SKM-1 treated with dmso at 0.1 percent for 144 hours (cell line): ENCODE measurements at regions not wholly inside any gene's neighbourhood (a gene's known extent, or its start where the extent isn't known, plus 50 kb on each side); places are given as distances from the start of the nearest gene placed in this dataset.
"Not testable (repeated sequence)": the region's sequence is repeated elsewhere in the genome, so short reads cannot be mapped to it uniquely, and the experiment has no call there.

Experiments used
- DNase-seq: peaks from one replicate; lab custom pipeline; 2025; ENCODE audit not compliant: unreplicated experiment; lab: John Stamatoyannopoulos, UW

DNA sequence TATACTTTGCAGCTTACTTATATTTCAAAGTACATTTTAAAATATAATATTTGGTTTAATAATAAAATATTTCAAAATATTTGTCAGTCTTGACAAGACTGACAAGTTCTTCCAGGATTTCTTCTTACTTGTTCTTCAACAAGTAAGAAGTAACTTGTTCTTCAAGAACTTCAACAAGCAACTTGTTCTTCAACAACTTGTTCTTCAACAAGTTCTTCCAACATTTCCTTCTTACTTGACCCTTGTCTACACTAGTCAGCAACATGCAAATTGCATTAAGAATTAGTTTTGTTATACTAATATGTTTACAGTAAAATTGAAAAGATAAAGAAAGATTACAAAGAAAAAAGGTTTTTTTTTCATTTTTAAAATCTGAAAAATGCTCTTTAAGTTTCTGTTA, 731.7 kb downstream of the NSUN3 start:
- DNase-seq, result no peak

DNA sequence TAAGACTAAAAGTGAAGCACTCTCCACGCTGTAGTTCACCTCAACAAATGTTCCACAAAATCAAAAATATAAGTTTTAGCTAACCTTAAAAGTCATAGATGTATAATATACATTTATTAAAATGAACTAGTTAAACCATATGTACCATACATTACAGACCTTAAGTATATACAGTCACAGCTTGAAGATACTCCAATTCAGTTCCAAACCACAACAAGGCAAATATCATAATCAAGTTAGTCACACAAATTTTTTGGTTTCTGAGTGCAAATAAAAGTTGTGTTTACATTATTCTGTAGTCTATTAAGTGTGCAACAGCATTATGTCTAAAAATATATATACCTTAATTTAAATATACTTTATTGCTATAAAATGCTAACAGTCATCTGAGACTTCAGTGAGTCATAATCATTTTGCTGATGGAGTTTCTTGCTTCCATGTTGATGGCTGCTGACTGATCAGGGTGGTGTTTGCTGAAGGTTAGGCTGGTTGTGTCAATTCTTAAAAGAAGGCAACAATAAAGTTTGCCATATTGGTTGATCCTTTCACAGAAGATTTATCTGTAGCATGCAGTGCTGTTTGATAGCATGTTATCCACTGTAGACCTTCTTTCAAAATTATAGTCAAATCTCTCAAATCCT, 736.7 kb downstream of the NSUN3 start:
- no peak for DNase-seq

DNA sequence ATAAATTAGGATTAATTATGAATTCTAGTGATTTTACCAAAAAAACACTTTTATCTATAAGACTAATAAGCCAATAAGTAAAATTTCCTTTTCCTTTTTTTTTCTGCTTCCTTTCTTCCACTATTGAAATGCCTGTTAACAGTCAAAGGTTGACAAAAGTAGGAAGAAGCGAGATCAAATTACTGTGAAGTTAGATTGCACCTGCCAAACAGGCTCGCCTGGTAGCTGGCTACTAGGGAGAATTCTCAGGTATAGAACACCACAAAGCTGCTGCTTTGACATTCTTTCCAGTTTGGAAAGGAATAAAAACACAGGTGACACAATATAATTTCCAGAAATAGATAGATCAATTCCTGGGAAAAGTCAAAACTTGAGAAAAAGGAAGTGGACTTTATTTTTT, 749.0 kb downstream of the NSUN3 start:
- DNase-seq, result no peak

DNA sequence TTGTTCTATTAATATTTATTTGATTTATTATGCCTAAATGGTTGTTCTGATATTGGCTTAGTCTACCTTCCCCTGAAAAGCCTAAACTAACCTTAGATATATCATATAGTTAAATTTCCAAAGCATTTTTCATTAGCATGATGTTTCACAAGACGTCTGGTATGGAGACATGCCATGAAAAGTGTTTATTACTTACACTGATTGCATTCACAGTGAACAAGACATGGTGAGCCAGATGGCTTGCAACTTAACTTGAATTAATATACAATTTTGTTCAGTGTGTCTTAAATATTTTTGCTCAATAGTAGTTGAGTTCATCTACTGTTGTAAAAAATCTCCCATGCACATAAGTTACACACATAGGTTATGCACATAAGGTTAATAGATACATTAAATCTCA, 758.4 kb downstream of the NSUN3 start:
- DNase-seq, result no peak

DNA sequence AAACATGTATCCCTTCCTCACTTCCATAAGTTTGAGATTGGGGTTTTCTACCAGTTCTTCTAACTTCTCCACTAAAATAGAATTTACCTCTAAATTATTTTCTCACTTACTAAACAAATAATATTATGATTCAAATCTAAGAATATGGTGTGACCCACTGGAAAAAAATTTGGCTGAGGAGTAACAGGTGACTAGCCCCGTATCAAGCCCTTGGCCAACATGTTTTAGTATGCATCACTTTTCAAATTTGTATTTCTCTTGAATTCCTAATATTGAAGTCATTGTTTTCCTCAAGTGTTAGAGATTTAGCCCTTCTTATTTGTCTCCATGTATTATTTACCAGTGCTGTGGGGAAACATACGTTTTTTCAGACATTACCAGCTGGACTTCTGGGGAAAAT, 759.4 kb downstream of the NSUN3 start:
- DNase-seq, result no peak

DNA sequence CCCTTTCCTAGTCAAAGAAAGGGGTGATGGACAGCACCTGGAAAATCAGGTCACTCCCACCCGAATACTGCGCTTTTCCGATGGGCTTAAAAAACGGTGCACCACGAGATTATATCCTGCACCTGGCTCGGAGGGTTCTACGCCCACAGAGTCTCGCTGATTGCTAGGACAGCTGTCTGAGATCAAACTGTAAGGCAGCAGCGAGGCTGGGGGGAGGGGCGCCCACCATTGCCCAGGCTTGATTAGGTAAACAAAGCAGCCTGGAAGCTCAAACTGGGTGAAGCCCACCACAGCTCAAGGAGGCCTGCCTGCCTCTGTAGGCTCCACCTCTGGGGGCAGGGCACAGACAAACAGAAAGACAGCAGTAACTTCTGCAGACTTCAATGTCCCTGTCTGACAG, 783.4 kb downstream of the NSUN3 start:
- DNase-seq, result not testable (repeated sequence)

DNA sequence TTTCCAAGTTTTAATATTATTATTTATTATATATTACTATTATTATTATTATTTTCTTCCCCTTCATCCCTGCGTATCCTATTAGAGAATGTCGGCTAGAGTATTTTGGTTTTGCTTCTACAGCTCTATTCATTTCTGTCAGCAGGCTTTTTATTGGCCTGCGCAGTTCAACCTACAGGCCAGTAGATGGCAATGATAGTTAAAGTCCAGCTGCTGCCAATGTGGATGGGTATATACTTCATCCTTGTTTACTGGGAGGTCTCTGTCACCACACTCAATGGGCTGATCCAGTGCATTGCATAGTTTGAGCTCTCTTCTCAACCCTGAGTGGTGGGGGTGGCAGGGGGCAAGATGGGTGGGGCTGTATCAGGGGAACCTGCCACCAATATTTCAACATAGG, 799.8 kb downstream of the NSUN3 start:
- DNase-seq, result peak; percentile 27

DNA sequence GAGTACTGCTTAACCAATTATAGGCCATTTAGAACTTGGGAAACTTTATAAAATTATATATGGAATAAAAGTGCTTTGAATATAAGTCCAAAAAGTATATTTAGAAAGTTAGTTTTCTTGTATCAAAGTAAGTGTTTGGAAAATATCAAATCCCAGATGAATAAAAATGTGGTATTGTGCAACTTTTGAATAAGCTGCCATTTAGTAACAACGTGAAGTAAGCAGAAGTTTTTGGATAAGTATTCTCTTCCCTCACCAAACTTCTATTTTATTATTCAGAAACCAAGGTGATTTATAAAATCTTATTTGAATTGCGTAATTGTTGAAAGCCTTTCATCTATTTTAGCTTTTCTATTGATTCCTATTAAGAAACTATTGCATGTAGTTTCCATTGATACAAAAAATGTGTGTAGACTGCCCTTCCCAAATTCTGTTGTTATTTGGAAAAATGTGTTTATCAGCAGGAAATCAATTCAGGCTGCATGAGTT, 806.2 kb downstream of the NSUN3 start:
- DNase-seq, result no peak

DNA sequence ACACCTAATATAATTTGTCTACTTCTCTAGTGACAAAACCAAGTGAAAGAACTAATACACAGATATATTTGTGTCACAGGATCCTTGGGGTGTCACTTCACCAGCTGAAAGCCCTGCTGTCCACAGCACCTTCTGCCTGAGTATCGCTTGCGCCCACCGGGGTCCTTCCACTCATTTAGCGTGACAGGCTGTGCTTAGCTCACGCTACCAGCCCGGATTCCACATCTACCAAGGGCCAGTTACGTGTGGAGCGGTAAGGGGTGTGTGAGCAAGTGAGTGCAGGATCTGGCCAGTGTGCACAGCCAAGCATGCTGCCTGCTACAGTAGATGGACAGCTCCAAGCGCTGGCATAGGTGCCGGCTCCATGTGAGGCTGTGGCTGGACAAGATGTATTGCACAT, 810.9 kb downstream of the NSUN3 start:
- DNase-seq, result no peak

DNA sequence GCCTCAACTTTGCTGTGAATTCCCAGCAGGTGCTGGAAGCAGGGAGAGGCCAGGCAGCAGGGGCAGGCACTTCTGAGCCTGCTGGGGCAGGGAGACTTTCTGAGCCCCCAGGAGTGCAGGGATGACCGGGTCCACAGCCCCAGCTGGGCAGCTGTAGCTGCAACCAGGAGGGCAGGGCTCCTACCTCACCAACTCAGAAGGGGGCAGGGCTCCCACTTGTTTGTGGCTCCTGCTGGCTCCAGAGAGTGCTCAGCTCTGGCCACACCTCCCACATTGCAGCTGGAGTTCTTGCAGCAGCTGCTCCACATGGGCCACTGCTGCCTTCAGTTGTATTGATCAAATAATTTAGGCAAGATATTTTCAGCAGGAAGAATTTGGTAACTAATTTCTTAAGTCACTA, 812.3 kb downstream of the NSUN3 start:
- DNase-seq, result no peak

DNA sequence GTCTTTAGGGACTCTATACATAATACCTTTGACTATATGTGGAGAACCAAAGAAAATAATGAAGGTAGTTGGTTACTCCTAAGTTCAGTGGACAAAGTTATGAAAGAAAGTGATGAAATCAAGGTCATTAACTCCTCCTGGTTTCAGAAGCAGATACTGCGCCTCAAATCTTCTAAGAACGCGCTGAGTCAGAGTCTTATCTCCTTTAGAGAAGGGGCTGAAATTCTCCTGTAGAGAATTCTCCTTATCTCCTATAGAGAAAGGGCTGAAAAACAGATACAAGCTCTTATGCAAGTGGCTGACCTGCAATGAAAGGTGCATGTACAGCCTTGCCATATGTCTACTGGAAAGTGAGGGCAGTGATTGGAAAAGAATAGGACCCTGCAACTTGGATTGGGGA, 824.2 kb downstream of the NSUN3 start:
- DNase-seq, result no peak

DNA sequence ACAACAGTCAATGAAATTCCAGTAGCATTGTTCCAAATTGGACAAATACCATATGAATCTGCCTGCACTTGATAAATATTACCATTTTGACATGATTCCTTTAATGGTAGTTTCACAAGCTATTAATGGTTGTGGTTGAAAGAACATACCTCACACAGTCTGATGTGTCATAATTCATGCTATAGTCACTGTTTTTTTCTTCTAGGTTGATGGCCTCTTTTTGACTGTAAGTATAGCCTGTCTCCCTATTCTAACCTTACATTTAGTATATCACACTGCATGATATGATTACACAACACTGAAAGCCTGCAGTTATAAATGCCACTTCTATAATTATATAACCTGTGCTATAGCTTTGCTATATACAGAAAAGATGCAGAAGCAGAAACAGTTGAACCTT, 834.1 kb downstream of the NSUN3 start:
- DNase-seq, result no peak

DNA sequence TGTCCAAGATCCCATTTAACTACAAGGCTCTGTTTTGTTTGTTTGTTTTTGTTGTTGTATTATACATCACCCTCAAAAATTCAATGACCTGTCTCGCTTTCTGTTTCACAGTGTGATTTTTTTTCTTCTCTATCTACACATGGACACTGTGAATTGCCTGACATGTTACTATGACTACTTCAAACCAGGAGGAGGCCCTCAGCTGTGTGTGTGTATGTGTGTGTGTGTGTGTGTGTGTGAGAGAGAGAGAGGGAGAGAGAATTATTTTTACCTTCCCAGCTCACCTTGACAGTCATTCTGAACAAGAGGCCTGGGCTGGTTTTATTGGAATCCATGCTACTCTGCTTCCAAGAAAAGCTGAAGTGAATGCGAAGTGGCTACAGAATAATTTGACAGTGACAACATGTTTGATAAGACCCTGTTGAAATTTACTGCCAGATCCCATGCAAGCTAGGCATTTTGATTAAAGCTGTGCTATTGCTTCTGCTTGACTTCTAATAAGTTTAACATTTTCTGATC, 841.4 kb downstream of the NSUN3 start:
- no peak for DNase-seq

DNA sequence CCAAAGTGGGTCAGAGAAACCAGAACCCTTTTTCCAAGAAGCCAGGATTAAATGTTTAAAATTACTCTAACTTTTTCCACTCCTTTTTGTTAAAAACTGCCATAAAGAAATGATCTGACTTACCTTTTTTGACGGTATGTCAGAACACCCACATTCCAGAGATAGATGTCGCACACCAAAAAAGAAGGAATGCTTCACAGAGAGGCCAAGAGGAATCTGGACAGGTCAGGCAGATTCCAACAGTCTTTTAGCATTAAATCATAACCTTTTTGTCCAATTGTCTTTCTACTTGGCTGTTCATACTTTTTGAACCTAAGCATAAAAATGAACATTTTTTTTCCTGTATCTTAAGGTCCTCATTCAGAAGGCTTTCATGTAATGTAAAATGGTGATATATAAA, 846.9 kb downstream of the NSUN3 start:
- no peak for DNase-seq

DNA sequence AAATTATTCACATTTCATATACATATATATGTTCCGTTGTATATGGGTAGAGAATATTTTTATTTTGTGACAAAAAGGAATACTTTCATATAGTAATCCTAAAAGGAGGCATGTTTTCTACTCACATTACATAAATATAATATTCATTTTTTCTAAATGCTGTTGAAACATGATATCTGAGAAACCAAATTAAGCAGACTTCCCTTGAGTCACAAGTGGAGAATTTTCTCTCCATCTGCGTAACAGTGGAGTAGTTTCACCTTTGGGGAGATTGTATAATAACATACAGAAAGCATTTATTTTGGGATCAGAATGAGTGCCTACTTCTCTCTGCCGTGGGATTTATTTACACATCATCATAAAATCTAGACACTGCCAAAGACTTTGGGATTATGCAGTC, 849.8 kb downstream of the NSUN3 start:
- no peak for DNase-seq

DNA sequence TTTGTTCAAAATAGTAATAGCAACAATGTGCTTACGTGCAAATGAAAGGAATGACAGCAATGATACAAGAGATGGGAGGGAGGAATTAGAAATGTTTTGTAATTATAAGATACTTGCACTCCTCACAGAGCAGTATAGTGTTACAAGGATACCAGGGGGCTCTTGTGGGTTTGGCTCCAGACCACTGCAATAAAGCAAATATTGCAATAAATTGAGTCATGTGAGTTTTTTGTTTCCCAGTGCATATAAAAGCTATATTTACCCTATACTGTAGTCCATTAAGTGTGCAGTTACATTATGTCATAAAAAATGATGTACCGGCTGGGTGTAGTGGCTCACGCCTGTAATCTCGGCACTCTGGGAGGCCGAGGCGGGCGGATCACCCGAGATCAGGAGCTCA, 864.3 kb downstream of the NSUN3 start:
- no peak for DNase-seq

DNA sequence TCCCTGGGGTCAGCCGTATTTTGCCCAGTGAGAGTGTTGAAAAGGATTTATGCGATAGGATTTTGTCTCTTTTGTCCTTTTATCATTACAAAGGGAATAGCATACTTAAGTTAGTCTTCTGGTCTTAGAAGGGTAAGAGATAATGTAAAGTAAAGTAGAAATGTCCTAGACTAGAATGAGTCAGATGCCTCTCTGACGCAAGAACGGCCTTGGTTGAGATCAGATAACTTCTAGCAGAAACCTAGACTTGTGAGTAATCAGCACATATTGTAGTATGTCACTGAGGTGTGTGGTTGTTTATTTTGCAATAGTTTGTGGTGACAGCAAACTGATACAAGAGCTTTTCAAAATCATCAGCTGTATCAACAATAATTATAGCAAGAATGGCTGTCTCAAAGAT, 866.1 kb downstream of the NSUN3 start:
- peak; percentile 82 for DNase-seq

DNA sequence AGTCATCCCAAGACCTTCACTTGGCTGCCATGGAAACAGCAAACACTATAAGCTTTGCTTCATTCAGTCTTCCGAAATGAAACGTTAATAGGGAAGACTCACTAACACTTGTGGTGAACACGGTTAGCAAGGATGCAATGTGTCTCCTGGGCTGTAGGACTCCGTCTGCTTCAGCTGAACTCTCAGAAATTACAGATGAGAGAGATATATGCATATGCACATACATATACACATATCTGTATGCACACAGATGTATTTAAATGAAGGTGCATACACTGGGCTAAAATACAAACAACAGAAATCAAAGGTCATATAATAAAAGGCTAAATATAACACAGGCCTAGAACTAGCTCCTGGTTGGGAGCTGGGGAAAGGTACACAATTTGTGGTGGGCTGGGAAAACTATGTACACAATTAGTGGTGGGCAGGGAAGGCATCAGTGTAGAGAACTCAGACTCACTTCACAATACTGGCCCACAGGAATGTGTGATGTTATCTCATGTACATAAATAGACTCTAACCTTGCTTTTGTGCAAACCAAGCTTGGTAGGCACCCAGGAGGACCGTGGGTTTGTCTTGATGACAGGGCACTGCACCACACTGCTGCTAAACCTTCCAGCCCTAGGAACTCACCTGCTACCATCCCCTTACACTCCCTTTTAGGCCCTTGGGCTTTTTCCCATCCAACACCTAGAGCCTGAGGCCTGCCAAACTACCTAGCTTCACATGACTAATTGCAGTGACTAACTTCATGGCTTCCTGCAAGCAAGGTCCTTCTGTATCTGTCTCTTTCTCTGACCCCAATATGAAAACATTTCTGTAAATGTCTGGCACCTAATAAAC, 873.1 kb downstream of the NSUN3 start:
- DNase-seq, result no peak

DNA sequence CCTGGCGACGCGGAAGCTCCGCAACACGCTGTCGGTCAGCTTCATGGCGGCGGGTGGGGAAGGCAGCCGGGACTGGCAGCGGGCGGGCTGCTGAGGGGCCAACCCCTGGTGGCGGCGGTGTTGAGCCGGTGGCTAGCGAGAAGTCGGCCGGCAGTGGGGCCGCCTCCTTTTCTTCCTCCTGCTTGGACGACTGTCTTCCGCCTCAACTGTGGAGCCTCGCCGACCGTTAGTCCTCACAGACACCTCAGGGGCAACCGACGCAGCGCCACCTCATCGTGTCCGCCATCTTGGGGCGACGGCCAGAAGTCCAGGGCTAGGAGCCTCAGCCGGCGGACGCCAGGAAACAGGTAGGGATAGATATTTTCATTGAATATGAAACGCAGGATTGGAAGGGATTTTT, 875.1 kb downstream of the NSUN3 start:
- DNase-seq, result no peak

DNA sequence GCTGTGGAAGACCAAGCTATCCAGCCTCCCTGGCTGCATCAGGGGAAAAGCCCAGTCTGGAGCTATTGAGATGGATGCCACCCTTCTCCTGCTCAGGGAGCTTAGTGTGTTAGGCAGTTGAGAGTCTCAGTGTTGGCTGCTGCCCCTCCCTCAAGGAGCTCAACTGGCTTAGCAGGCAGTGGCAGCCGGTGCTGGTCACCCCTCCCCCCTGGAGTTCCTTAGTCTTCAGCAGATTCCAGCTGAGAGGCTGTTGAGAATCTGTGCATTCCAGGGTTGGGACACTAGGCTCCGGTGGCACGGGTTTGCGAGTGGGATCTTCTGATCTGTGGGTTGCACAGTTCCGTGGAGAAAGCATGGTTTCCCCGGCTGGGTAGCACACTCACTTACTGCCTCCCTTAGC, 883.8 kb downstream of the NSUN3 start:
- no peak for DNase-seq

DNA sequence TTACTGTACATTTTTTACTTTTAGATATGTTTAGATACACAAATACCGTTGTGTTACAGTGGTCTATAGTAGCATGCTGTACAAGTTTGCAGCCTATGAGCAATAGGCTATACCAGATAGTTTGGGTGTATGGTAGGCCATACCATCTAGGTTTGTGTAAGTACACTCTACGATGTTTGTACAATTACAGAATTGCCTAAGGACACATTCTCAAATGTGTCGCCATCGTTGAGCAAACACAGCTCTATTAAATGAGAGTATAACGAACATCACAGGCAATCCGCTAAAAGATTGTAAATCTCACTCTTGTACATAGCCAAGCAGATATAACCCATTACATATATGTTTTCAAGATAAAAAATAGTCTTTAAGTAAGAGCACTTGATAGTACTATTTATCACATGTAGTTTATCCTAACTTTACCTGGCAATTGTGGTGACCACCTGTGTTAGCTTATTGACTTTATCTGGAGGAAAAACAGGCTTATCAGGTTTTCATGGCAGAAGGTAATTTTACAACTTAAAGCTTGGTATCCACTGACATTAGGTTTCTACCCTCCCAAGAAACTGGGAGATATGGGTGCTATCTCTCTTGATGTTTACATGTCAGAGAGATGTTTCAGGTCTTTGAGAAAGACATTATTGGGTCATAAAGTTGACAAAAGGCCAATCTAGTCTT, 898.7 kb downstream of the NSUN3 start:
- DNase-seq, result no peak
